GM20000 (cell line): ENCODE measurements at regions not wholly inside any gene's neighbourhood (a gene's known extent, or its start where the extent isn't known, plus 50 kb on each side); places are given as distances from the start of the nearest gene placed in this dataset.

Experiments used
- DNase-seq: peaks from one replicate; pipeline ENCODE4 v3.0.0; 2012; ENCODE audit warnings: low spot score
- CTCF ChIP-seq: IDR thresholded peaks from 2 replicates; pipeline ENCODE4 v1.5.1; 2012; ENCODE audit warnings: mild to moderate bottlenecking, control low read depth; ENCODE audit errors: extremely low read depth, missing control alignments

DNA sequence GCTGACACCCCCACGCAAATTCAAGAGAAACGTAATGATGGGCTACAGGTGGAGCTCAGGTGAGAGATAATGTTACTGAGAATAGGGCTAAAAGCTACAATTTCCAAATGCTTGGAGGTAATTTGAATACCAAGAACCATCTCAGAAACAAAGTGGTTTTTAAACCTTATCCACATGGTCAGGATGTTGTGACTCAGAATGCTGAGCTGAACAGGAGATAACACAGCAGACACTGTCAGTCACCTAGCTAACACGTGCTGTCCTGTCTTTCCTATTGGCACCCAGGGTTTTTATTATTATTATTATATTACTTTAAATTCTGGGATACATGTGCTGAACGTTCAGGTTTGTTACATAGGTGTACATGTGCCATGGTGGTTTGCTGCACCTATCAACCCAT is 233.0 kb upstream of the MAF start:
- DNase-seq, result no peak
- TF ChIP-seq CTCF, result no peak

DNA sequence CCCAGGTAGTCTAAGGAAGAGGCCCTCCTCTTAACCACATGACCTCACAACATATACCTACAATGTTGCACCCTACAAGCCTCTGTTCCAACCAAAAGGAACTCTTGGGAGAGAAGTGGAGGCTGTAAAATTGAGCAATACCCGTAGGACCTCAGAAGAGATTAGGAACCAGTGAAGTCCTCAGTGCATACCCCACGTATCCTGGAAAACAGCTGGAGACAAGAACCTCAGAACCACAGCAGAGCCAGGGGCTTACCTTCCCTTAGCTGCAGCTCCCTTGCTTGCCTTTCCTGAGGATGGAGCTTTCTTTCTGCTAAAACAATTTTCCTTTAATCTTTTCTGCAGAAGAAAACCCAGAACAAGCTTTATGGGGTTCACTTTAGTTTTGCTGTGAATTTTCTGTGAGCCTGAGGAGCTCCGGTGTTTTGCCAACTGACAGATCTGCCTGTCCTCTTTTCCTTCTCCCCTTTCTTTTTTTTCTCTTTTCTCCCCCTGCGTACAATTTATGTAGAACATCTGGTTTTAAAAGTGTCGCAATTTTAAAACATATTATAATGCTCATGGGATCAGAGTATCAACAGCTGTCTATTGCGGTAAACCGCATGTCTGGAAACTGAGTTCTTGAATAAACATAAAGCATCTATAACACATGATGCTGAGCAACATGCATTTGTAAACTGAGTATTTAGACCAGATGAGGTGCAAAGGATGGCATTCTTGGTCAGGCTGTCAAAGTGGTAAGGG is 226.4 kb upstream of the MAF start:
- TF ChIP-seq CTCF, result no peak
- DNase-seq, result no peak

DNA sequence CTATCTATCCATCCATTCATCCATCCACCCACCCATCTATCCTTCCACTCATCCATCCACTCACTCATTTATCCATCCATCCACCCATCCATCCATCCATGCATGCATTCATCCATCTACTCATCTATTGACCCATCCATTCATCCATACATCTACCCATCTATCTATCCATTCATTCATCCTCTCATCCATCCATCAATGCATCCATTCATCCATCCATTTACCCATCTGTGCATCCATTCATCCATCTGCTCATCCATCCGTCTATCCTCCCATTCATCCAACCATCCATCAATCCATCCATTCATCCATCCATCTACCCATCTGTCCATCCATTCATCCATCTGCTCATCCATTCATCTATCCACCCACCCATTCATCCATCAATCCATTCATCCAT is 224.5 kb upstream of the MAF start:
- no peak for TF ChIP-seq CTCF
- DNase-seq, result no peak

DNA sequence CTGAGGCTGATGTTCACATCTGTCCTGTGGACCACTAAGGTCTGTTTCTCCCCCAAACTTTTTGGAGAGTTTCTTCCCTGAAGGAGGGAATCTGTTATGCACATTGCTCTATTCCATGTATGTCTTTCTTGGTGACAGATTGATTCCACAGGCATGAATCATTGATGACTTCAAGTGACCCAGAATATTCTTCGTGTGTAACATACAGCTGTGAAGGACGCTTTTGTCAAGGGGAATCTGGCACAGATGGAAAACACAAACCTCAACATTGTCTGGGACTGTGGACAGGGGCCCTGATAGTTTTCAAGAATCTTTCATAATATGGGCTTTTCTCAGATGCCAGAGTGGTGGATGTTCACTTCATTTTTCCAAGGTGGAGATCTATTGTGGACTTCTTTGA is 223.1 kb upstream of the MAF start:
- TF ChIP-seq CTCF, result no peak
- no peak for DNase-seq

DNA sequence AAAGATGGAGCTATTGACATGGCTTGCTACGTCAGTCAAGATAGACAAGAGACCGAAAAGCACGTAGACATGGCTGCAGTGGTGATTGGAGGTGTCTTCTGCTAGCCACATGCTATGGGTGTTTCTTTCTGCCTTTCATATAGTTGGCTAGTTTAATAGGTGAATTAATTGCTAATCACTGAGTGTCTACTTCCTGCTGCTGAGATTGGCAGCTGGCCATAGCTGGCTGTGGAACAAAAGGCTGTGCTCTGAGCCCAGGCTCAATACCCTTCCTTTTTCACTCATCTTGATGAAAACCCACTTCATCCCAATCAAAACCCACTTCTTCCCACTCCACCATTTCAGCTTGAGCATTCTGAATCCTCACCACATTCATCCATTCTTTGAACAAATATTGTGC is 221.4 kb upstream of the MAF start:
- no peak for TF ChIP-seq CTCF
- no peak for DNase-seq

DNA sequence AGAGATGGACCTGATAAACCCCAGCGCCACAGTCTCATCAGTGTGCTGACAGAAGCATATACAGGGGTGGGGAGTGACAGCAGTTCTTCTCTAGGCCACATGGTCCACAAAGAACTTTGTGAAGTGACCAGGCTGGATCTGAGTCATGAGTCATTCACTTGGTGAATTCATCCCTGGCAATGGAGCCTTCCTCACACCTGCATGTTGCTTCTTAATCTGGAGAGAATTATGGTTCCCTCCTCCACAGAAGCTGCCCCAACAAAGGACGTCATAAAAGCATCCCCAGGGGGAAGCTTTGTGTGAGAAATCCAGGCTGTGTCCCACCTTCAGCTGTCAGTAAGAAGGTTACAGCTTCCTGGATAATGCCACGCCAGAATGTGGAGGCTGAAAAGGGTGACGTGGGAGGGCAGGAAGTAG is 215.6 kb upstream of the MAF start:
- DNase-seq, result no peak
- TF ChIP-seq CTCF, result no peak

- no peak for TF ChIP-seq CTCF
- DNase-seq, result no peak
Measured at GRCh38 chr16:79815049-79815448, 214.5 kb upstream of the MAF start.
